ENCODE measurements at regions not wholly inside any gene's neighbourhood (a gene's known extent, or its start where the extent isn't known, plus 50 kb on each side); places are given as distances from the start of the nearest gene placed in this dataset.

DNA sequence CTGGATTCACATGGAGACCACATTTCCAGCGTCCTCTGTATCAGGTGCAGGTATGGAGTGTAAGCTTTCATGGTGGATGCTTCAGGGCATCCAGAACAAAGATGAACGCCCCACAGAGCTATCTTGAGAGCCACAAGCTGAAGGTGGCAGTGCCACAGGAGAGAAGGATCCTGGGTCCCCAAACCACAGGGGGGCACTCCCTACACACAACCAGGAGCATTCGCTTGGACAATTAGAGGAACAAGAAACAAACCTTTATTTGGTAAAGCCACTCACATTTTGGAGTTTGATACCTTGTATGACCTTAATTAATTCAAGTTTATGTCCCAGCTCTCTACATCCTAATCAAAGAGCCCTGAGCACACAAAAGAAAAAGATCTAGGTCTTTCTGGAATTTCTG lies 406.3 kb downstream of the PREX1 start:
- TF ChIP-seq POLR2AphosphoS5 (IDR thresholded peaks at IDR 0.05; ENCODE audit: low read depth, low read length), result no peak
- TF ChIP-seq TAF1 (IDR thresholded peaks at IDR 0.05; ENCODE audit: low read depth, low read length), result no peak
- TF ChIP-seq POLR2A (IDR thresholded peaks at IDR 0.05; ENCODE audit: low read depth, low read length), result no peak
